Liver (tissue), 8 donors: ENCODE measurements at regions not wholly inside any gene's neighbourhood (a gene's known extent, or its start where the extent isn't known, plus 50 kb on each side); places are given as distances from the start of the nearest gene placed in this dataset.

ENCODE experiments used
- DNase-seq: peaks from one replicate; pipeline ENCODE4 v3.0.0-alpha.2; 2017; ENCODE audit warnings: low spot score
- H3K27ac ChIP-seq, 2 donors: one replicate each; pipeline ENCODE4 v1.7.0; 2013; ENCODE audit warnings: inconsistent platforms in 2 of 2, low read length in 2 of 2, control low read depth in 1 of 2, low read depth in 1 of 2, mild to moderate bottlenecking in 1 of 2
- H3K27me3 ChIP-seq, 4 donors: one replicate each; pipeline versions ENCODE4 v1.6.1 to v1.7.0; 2013; ENCODE audit warnings: low read length in 3 of 4, inconsistent platforms in 1 of 4, mild to moderate bottlenecking in 1 of 4, moderate library complexity in 1 of 4; ENCODE audit not compliant: control insufficient read depth in 4 of 4, insufficient read depth in 4 of 4
- H3K36me3 ChIP-seq, 4 donors: one replicate each; pipeline versions ENCODE4 v1.6.1 to v1.7.0; 2013; ENCODE audit warnings: low read length in 3 of 4, mild to moderate bottlenecking in 3 of 4, low read depth in 1 of 4, moderate library complexity in 1 of 4; ENCODE audit not compliant: control insufficient read depth in 4 of 4, insufficient read depth in 3 of 4
- H3K4me1 ChIP-seq, 4 donors: one replicate each; pipeline versions ENCODE4 v1.6.1 to v1.7.0; 2013; ENCODE audit warnings: low read length in 3 of 4, mild to moderate bottlenecking in 3 of 4, moderate library complexity in 1 of 4; ENCODE audit not compliant: control insufficient read depth in 4 of 4, insufficient read depth in 4 of 4
- H3K4me3 ChIP-seq, 3 donors: one replicate each; pipeline versions ENCODE4 v1.6.1 to v1.7.0; 2013; ENCODE audit warnings: low read length in 3 of 3, control low read depth in 1 of 3, low read depth in 1 of 3, mild to moderate bottlenecking in 1 of 3
- H3K9ac ChIP-seq, 2 donors: one replicate each; pipeline ENCODE4 v1.7.0; 2013; ENCODE audit warnings: low read length in 2 of 2, mild to moderate bottlenecking in 2 of 2, moderate library complexity in 2 of 2, control low read depth in 1 of 2, low read depth in 1 of 2
- H3K9me3 ChIP-seq, 4 donors: one replicate each; pipeline versions ENCODE4 v1.6.1 to v1.7.0; 2013; ENCODE audit warnings: low read length in 3 of 4; ENCODE audit not compliant: control insufficient read depth in 4 of 4
- ATF3 ChIP-seq: IDR thresholded peaks from 2 replicates; pipeline ENCODE4 v1.6.1; 2016; ENCODE audit warnings: antibody characterized with exemption
- CTCF ChIP-seq: fragments of 150-350 bp; IDR thresholded peaks from 2 replicates; pipeline ENCODE4 v1.5.1; 2017; ENCODE audit warnings: improper control_type of control experiment, low read depth, low read length; ENCODE audit not compliant: missing input control
- EGR1 ChIP-seq, 2 donors: IDR thresholded peaks; 2 replicates each; pipeline ENCODE4 v1.6.1; 2016 to 2018; ENCODE audit warnings: antibody characterized with exemption in 2 of 2, low read depth in 2 of 2
- FOXA1 ChIP-seq: IDR thresholded peaks from 2 replicates; pipeline ENCODE4 v1.6.1; 2016; ENCODE audit warnings: antibody characterized with exemption
- FOXA2 ChIP-seq: IDR thresholded peaks from 2 replicates; pipeline ENCODE4 v1.6.1; 2016; ENCODE audit warnings: antibody characterized with exemption
- GABPA ChIP-seq, 2 donors: IDR thresholded peaks in 1 of 2; conservative IDR thresholded peaks in 1 of 2; 2 replicates each; pipeline ENCODE4 v1.6.1; 2016; ENCODE audit warnings: antibody characterized with exemption in 2 of 2, mild to moderate bottlenecking in 1 of 2, moderate library complexity in 1 of 2
- HNF4A ChIP-seq, 2 donors: conservative IDR thresholded peaks; 2 replicates each; pipeline ENCODE4 v1.6.1; 2016; ENCODE audit warnings: antibody characterized with exemption in 2 of 2, mild to moderate bottlenecking in 2 of 2
- HNF4G ChIP-seq: IDR thresholded peaks from 2 replicates; pipeline ENCODE4 v1.6.1; 2016; ENCODE audit warnings: antibody characterized with exemption
- JUND ChIP-seq, 2 donors: IDR thresholded peaks; 2 replicates each; pipeline ENCODE4 v1.6.1; 2016; ENCODE audit warnings: antibody characterized with exemption in 2 of 2
- MAX ChIP-seq: IDR thresholded peaks from 2 replicates; pipeline ENCODE4 v1.6.1; 2016; ENCODE audit warnings: antibody characterized with exemption
- RAD21 ChIP-seq, 2 donors: IDR thresholded peaks; 2 replicates each; pipeline ENCODE4 v1.6.1; 2016; ENCODE audit warnings: antibody characterized with exemption in 2 of 2, mild to moderate bottlenecking in 2 of 2
- REST ChIP-seq: IDR thresholded peaks from 2 replicates; pipeline ENCODE4 v1.6.1; 2016; ENCODE audit warnings: antibody characterized with exemption, mild to moderate bottlenecking
- RXRA ChIP-seq, 2 donors: IDR thresholded peaks; 2 replicates each; pipeline ENCODE4 v1.6.1; 2017 to 2018; ENCODE audit warnings: antibody characterized with exemption in 2 of 2, mild to moderate bottlenecking in 1 of 2
- SP1 ChIP-seq: IDR thresholded peaks from 2 replicates; pipeline ENCODE4 v1.6.1; 2018; ENCODE audit warnings: antibody characterized with exemption, mild to moderate bottlenecking
- TAF1 ChIP-seq: conservative IDR thresholded peaks from 2 replicates; pipeline ENCODE4 v1.6.1; 2016; ENCODE audit warnings: antibody characterized with exemption, mild to moderate bottlenecking
- YY1 ChIP-seq: IDR thresholded peaks from 2 replicates; pipeline ENCODE4 v1.6.1; 2016; ENCODE audit warnings: antibody characterized with exemption, mild to moderate bottlenecking
- ZBTB33 ChIP-seq: IDR thresholded peaks from 2 replicates; pipeline ENCODE4 v1.6.1; 2016; ENCODE audit warnings: antibody characterized with exemption
- WGBS: extraction: QIAGEN DNeasy Blood & Tissue Kit; methylation state at CpG from one replicate; pipeline ENCODE4 v1.1.7; 2013; 5-methylcytosine and 5-hydroxymethylcytosine counted together
- donor health status: healthy.
- donor health status: healthy.
- donor health status: healthy.
- donor health status: healthy.
- donor health status: healthy.

- Histone ChIP-seq H3K36me3 (no peaks in the 10 kb centered on the region), H3K4me1 (peaks cover 0 to 15% (median 11%) of the 10 kb centered on the region in 4 donors), H3K4me3 (no peak overlapping the region), H3K27me3 (no peaks in the 10 kb centered on the region), H3K9ac (no peak overlapping the region), H3K27ac (no peak overlapping the region), H3K9me3 (peaks cover 0 to 1% (median 0%) of the 10 kb centered on the region in 4 donors)
- TF ChIP-seq RXRA (IDR thresholded peaks at IDR 0.05) (no peak), FOXA1 (no peak), EGR1 (IDR thresholded peaks at IDR 0.05; ENCODE audit: low read depth in 2 of 2) (no peak), REST (no peak), FOXA2 (no peak), TAF1 (no peak), MAX (no peak), RAD21 (IDR thresholded peaks at IDR 0.05) (no peak), SP1 (no peak), ATF3 (no peak)
- no peak for DNase-seq
- 94% methylated on average over 6 of the region's 6 CpGs for WGBS
These were observed 60.7 kb upstream of the DSC1 start for GRCh38 chr18:31223371-31223770.

- H3K36me3 ChIP-seq: no peaks in the 10 kb centered on the region
- TF ChIP-seq JUND (IDR thresholded peaks at IDR 0.05) (no peak), RAD21 (IDR thresholded peaks at IDR 0.05) (no peak), ZBTB33 (no peak), HNF4G (no peak), FOXA2 (no peak), FOXA1 (no peak), REST (no peak), GABPA (IDR thresholded peaks at IDR 0.05 in 1 of 2, conservative IDR thresholded peaks at IDR 0.05 in 1 of 2) (no peak), CTCF (no peak), ATF3 (no peak), SP1 (no peak), RXRA (IDR thresholded peaks at IDR 0.05) (no peak), MAX (no peak), TAF1 (no peak), HNF4A (conservative IDR thresholded peaks at IDR 0.05) (no peak), YY1 (no peak)
- no peak overlapping the region for H3K9ac ChIP-seq
- H3K4me3 ChIP-seq: no peak overlapping the region
- H3K27ac ChIP-seq: no peak overlapping the region
- H3K27me3 ChIP-seq: no peaks in the 10 kb centered on the region
- H3K4me1 ChIP-seq: peaks cover 2 to 26% (median 20%) of the 10 kb centered on the region in 4 donors
- WGBS: 54% methylated on average over 5 of the region's 5 CpGs
- H3K9me3 ChIP-seq: no peaks in the 10 kb centered on the region
- DNase-seq: no peak
These were observed 63.0 kb upstream of the DSC1 start for GRCh38 chr18:31225668-31226067.
